CD14-positive monocyte (primary cell): ENCODE measurements at regions not wholly inside any gene's neighbourhood (a gene's known extent, or its start where the extent isn't known, plus 50 kb on each side); places are given as distances from the start of the nearest gene placed in this dataset.

Source experiments
- DNase-seq, 3 donors: peaks; one replicate each; pipeline ENCODE4 v3.0.0-alpha.2; 2011 to 2022
- H2AFZ ChIP-seq: 2 replicates; pipeline ENCODE4 v1.6.0; 2012; ENCODE audit warnings: mild to moderate bottlenecking, low read depth, low read length, inconsistent platforms; ENCODE audit not compliant: insufficient read depth, poor library complexity, severe bottlenecking
- H3K27ac ChIP-seq, 2 donors: 1 replicate in 1 of 2; 2 replicates in 1 of 2; pipeline ENCODE4 v1.5.1; 2012 to 2013; ENCODE audit warnings: low read length in 2 of 2, control low read depth in 1 of 2, inconsistent platforms in 1 of 2, low read depth in 1 of 2, mild to moderate bottlenecking in 1 of 2
- H3K27me3 ChIP-seq, 2 donors: one replicate each; pipeline versions ENCODE4 v1.6.0 to v1.6.1; 2011 to 2013; ENCODE audit warnings: low read length in 2 of 2; ENCODE audit not compliant: control insufficient read depth in 2 of 2, insufficient read depth in 2 of 2
- H3K36me3 ChIP-seq, 2 donors: replicated peaks in 1 of 2; 1 replicate in 1 of 2; 2 replicates in 1 of 2; pipeline versions ENCODE4 v1.5.1 to v1.6.1; 2012 to 2013; ENCODE audit warnings: low read length in 2 of 2, control low read depth in 1 of 2, inconsistent platforms in 1 of 2, mild to moderate bottlenecking in 1 of 2; ENCODE audit not compliant: insufficient read depth in 2 of 2, control insufficient read depth in 1 of 2
- H3K4me1 ChIP-seq, 2 donors: 1 replicate in 1 of 2; 2 replicates in 1 of 2; pipeline versions ENCODE4 v1.5.1 to v1.6.1; 2012 to 2013; ENCODE audit warnings: low read length in 2 of 2, control low read depth in 1 of 2, inconsistent platforms in 1 of 2, mild to moderate bottlenecking in 1 of 2, moderate library complexity in 1 of 2; ENCODE audit not compliant: insufficient read depth in 2 of 2, control insufficient read depth in 1 of 2
- H3K4me2 ChIP-seq: replicated peaks from 2 replicates; pipeline ENCODE3; 2012; ENCODE audit warnings: low read length, moderate library complexity, mild to moderate bottlenecking; ENCODE audit not compliant: poor library complexity, severe bottlenecking; ENCODE audit errors: extremely low read depth
- H3K4me3 ChIP-seq, 3 experiments: fragments of 200-600 bp in 1 of 3; sonication (generic) in 1 of 3; replicated peaks in 1 of 3; 1 replicate in 2 of 3; 2 replicates in 1 of 3; pipeline ENCODE4 v1.5.1; 2011 to 2013; ENCODE audit warnings: low read length in 3 of 3, mild to moderate bottlenecking in 3 of 3, control low read depth in 2 of 3, low read depth in 2 of 3, inconsistent platforms in 1 of 3, moderate library complexity in 1 of 3
- H3K79me2 ChIP-seq: 2 replicates; pipeline ENCODE4 v1.6.0; 2012; ENCODE audit warnings: mild to moderate bottlenecking, control low read depth, inconsistent platforms, low read length, moderate library complexity; ENCODE audit not compliant: insufficient read depth
- H3K9ac ChIP-seq: 2 replicates; pipeline ENCODE4 v1.6.0; 2017; ENCODE audit warnings: low read length, mild to moderate bottlenecking; ENCODE audit not compliant: insufficient read depth, poor library complexity, severe bottlenecking
- H3K9me3 ChIP-seq, 2 donors: replicated peaks in 1 of 2; 1 replicate in 1 of 2; 2 replicates in 1 of 2; pipeline versions ENCODE4 v1.5.1 to v1.6.1; 2012 to 2013; ENCODE audit warnings: low read length in 2 of 2, control low read depth in 1 of 2; ENCODE audit not compliant: control insufficient read depth in 1 of 2, insufficient read depth in 1 of 2
- H4K20me1 ChIP-seq: 2 replicates; pipeline ENCODE4 v1.6.0; 2012; ENCODE audit warnings: mild to moderate bottlenecking, low read length, control low read depth, moderate library complexity; ENCODE audit not compliant: insufficient read depth
- H3K27ac Mint-ChIP-seq, 7 donors: one replicate each; pipeline ENCODE4 v1.8.0; 2020; ENCODE audit warnings: mild to moderate bottlenecking in 7 of 7, mixed read lengths in 7 of 7, moderate library complexity in 6 of 7, inconsistent platforms in 2 of 7
- H3K27me3 Mint-ChIP-seq, 3 donors: one replicate each; pipeline ENCODE4 v1.8.0; 2021 to 2022; ENCODE audit warnings: low read depth in 3 of 3, mild to moderate bottlenecking in 3 of 3, mixed read lengths in 3 of 3, moderate library complexity in 3 of 3, inconsistent platforms in 1 of 3
- H3K36me3 Mint-ChIP-seq, 2 donors: one replicate each; pipeline ENCODE4 v1.8.0; 2020; ENCODE audit warnings: mixed read lengths in 2 of 2, inconsistent platforms in 1 of 2, mild to moderate bottlenecking in 1 of 2
- H3K4me1 Mint-ChIP-seq: one replicate; pipeline ENCODE4 v1.8.0; 2020; ENCODE audit warnings: mild to moderate bottlenecking, mixed read lengths
- H3K4me3 Mint-ChIP-seq, 2 donors: one replicate each; pipeline ENCODE4 v1.8.0; 2020; ENCODE audit warnings: mild to moderate bottlenecking in 2 of 2, mixed read lengths in 2 of 2, moderate library complexity in 1 of 2
- H3K9me3 Mint-ChIP-seq, 7 donors: one replicate each; pipeline ENCODE4 v1.8.0; 2020 to 2022; ENCODE audit warnings: mixed read lengths in 7 of 7, mild to moderate bottlenecking in 6 of 7, moderate library complexity in 6 of 7, inconsistent platforms in 2 of 7
- WGBS: methylation state at CpG from one replicate; pipeline ENCODE4 v1.1.5; 2013; ENCODE audit warnings: missing lambda C conversion rate; ENCODE audit not compliant: insufficient coverage; 5-methylcytosine and 5-hydroxymethylcytosine counted together
- intact Hi-C, 2 donors: fragments of 100-400 bp; cut with micrococcal nuclease; formaldehyde crosslinking; loops; one replicate each; pipeline versions ENCODE4 v1.15.0 to v1.15.1; 2023
- TF ChIP-seq, protein P1 (sequence below): fragments of 200-600 bp; IDR thresholded peaks from one replicate; pipeline ENCODE4 v1.8.0; 2022; ENCODE audit warnings: antibody characterized with exemption, mild to moderate bottlenecking

DNA sequence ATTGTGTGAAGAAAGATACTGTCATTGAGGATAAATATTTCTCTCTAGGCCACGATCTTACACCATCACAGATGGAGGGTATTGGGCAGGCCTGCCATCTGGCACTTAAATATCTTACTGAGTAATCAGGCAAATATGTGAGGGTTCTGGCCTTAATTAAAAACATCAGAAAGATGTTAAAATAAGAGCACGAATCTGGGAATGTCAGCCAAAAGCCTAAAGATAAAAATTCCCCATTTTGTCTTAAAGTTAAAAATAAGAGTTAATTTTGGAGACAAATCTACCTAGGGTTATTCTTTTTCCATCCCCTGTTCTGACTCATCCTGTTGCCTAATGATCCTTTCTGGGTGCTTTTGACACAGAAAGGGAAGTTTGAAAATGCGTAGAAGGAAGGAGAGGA, 121.0 kb downstream of the SUCLG1 start:
- peaks cover 0 to 1% (median 0%) of the 10 kb centered on the region in 3 donors for H3K27me3 Mint-ChIP-seq
- no peak overlapping the region for H3K4me3 Mint-ChIP-seq
- no peaks in the 10 kb centered on the region for H3K27me3 ChIP-seq
- H3K9me3 ChIP-seq, result no peaks in the 10 kb centered on the region
- H3K4me3 ChIP-seq, result no peak overlapping the region
- H3K27ac ChIP-seq, result no peak overlapping the region
- no peak overlapping the region for H3K9ac ChIP-seq
- H3K36me3 ChIP-seq, result no peaks in the 10 kb centered on the region
- no peaks in the 10 kb centered on the region for H3K36me3 Mint-ChIP-seq
- H3K9me3 Mint-ChIP-seq, result no peaks in the 10 kb centered on the region
- no peaks in the 10 kb centered on the region for H4K20me1 ChIP-seq
- no peaks in the 10 kb centered on the region for H3K4me1 Mint-ChIP-seq
- no peak overlapping the region for H3K4me2 ChIP-seq
- H3K79me2 ChIP-seq, result no peaks in the 10 kb centered on the region
- H3K4me1 ChIP-seq, result no peaks in the 10 kb centered on the region
- WGBS, result no CpG with 5 or more reads among the region's 3 CpGs
- intact Hi-C loops, result no loop called here
- H2AFZ ChIP-seq, result no peak overlapping the region
- TF ChIP-seq, protein P1, sequence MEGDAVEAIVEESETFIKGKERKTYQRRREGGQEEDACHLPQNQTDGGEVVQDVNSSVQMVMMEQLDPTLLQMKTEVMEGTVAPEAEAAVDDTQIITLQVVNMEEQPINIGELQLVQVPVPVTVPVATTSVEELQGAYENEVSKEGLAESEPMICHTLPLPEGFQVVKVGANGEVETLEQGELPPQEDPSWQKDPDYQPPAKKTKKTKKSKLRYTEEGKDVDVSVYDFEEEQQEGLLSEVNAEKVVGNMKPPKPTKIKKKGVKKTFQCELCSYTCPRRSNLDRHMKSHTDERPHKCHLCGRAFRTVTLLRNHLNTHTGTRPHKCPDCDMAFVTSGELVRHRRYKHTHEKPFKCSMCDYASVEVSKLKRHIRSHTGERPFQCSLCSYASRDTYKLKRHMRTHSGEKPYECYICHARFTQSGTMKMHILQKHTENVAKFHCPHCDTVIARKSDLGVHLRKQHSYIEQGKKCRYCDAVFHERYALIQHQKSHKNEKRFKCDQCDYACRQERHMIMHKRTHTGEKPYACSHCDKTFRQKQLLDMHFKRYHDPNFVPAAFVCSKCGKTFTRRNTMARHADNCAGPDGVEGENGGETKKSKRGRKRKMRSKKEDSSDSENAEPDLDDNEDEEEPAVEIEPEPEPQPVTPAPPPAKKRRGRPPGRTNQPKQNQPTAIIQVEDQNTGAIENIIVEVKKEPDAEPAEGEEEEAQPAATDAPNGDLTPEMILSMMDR, result no peak
- DNase-seq, result no peak
- no peak overlapping the region for H3K27ac Mint-ChIP-seq

DNA sequence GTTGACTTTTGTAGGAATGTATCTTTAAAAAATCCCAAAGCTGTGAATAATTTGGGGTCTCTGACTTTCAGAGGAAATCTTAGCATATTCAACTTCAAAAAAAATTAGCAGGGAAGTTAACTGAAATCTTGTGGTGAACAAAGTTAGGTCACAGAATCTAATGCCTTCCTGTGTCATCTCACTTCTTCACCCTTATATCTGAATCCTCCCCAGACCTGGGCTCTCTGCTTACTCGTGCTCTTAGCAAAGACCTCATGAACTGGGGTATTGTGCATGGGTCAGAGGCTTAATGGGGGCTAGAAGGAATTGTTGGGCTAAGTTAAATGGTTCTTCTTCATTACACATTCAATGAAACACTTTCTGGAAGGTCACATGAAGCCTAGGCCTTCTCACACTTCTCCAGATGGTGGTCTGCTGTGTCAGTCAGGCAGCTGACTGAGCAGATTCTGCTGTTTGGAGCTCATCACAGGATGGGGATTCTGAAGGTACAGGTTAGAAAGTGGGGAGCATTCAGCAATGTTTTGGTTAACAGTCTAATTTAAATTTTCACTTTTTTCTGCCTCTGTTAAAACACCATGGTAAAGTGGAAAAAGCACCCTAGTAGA, 131.3 kb downstream of the SUCLG1 start:
- Mint-ChIP-seq H3K4me3 (no peak overlapping the region), H3K36me3 (no peaks in the 10 kb centered on the region), H3K4me1 (no peaks in the 10 kb centered on the region), H3K27ac (peak overlapping the region in 1 of 7 donors; percentile 36), H3K9me3 (peaks cover 0 to 6% (median 0%) of the 10 kb centered on the region in 7 donors), H3K27me3 (peaks cover 2 to 15% (median 2%) of the 10 kb centered on the region in 3 donors)
- Histone ChIP-seq H3K36me3 (no peaks in the 10 kb centered on the region), H3K4me2 (no peak overlapping the region), H3K4me1 (no peaks in the 10 kb centered on the region), H3K9ac (no peak overlapping the region), H3K79me2 (no peaks in the 10 kb centered on the region), H3K4me3 (no peak overlapping the region), H3K9me3 (no peaks in the 10 kb centered on the region), H3K27me3 (no peaks in the 10 kb centered on the region), H2AFZ (no peak overlapping the region), H4K20me1 (no peaks in the 10 kb centered on the region), H3K27ac (no peak overlapping the region)
- no peak for DNase-seq
- TF ChIP-seq, protein P1, result no peak
- no CpG with 5 or more reads among the region's 1 CpG for WGBS
- intact Hi-C loops, result no loop called here
